HG02642 (cell line): ENCODE measurements at regions not wholly inside any gene's neighbourhood (a gene's known extent, or its start where the extent isn't known, plus 50 kb on each side); places are given as distances from the start of the nearest gene placed in this dataset.

Experiments
- ATAC-seq: cut with Tn5 transposase; IDR thresholded peaks from one replicate; pipeline ENCODE4 v1.9.1; 2021; ENCODE audit warnings: mild to moderate bottlenecking; ENCODE audit not compliant: unreplicated experiment, poor library complexity

DNA sequence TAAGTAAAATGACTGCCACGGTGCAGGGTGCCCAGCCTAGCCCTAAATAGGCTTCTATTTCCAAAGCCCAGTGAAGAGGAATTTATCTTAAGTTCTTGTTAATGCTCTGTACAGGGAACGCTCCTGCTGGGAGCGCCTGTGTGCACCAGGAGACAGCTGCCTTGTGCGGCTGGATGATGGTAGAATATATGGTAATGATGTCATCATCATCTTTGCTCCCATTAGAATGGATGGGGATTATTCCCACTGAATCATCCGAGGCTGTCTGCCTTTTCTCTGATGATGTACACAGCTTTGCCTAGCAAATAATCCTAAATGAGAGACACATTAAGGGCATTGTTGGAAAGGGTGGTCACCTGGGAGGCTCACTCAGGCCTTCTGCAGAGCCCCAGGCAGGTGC, 928.1 kb downstream of the CCSER2 start:
- ATAC-seq: no peak

- ATAC-seq: no peak
Measured at GRCh38 chr10:85259908-85260307, 931.5 kb downstream of the CCSER2 start.

DNA sequence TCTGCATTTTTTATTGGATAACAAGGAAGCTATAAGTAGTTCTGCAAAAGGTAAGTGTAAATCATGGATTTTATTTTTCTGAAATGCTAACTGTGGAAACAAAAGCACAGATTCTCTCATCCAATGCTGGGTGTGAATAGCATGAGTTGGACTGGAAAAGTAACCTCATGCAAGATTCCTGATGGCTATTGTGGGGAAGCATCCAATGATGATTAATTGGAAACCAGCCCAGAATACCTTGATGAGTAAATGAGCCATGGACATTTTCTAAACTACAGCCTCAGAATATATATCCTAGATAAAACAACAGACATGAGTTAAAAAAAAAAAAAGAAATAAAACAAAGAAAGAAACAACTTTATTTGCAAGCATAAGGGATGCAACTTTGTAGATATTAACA, 934.6 kb downstream of the CCSER2 start:
- no peak for ATAC-seq

GRCh38 chr10:85265121-85265520, 936.7 kb downstream of the CCSER2 start:
- ATAC-seq: no peak

DNA sequence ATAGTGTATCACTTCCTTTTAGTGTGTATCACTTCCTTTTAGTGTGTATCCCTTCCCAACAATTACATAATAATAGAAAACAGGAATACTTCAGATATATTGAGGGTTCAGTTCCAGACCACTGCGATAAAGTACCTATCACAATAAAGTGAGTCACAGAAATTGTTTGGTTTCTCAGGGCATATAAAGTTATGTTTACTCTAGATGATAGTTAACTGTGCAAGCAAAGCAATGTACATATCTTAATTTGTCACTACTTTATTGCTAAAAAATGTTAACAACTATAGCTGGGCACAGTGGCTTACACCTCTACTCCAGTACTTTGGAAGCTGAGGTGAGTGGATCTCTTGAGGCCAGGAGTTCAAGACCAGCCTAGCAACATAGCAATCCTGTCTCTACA, 938.4 kb downstream of the CCSER2 start:
- ATAC-seq: no peak

DNA sequence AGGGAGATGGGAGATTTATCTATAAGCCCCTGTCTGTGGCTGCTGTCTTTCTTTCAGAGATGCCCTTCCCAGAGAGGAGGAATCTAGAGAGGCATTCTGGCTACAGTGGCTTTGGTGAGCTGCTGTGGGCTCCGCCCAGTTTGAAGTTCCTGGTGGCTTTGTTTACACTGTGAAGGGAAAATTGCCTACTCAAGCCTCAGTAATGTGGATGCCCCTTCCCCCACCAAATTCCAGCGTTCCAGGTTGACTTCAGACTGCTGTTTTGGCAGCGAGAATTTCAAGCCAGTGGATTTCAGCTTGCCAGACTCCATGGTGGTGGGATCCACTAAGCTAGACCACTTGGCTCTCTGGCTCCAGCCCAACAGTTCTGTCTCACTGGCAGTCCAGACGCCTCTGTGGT, 951.6 kb downstream of the CCSER2 start:
- no peak for ATAC-seq

GRCh38 chr10:85284778-85285770, 956.7 kb downstream of the CCSER2 start:
- ATAC-seq: no peak

DNA sequence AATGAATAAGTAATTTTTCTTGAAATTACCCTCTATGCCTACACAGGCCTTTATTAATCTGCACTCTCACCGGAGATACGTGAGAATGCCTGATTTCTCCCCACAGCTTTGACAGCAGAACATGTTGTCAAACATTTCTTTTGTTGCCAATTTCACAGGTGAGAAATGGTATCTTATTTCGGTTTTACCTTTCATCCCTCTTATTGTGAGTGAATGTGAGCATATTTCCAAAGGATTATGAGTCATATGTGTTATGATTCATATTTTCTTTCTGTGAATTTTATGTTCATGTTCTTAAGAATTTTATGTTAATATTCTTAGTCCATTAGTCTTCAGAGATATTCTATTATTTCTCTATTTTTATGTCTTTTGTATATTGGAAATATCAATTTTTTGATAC, 965.1 kb downstream of the CCSER2 start:
- ATAC-seq: no peak

DNA sequence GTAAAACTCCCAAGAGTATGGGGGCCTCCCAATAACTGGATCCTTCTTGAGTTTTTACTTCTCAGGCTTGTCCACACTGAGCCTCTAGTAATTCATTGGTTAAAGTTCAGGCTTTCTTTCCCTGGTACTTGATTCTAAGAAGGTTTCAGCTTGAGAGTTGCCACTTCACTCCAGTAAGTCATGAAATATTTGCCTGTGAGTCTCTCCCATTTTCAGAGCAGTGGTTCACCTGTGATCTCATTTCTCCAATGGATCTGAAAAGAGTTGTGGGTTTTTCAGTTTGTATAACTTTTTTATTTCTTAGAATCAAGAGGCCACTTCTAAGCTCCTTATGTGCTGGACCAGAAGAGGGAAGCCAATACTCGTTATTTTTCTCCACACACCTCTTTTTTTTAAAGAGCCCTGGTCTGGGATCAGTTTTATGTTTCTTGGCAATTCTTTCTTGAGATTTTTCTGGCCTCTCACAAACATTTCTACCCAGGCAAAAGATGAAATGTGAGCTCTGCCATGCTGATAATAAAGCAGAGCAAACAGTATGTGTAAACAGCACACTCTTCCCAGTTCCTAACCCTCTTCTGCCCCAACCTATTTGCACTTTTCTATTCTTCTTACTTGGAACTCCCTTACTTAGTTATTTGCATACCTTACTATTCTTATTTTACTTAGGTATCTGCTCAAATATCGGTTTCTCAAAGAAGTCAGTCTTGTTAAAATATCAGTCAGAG, 983.4 kb downstream of the CCSER2 start:
- ATAC-seq: no peak

DNA sequence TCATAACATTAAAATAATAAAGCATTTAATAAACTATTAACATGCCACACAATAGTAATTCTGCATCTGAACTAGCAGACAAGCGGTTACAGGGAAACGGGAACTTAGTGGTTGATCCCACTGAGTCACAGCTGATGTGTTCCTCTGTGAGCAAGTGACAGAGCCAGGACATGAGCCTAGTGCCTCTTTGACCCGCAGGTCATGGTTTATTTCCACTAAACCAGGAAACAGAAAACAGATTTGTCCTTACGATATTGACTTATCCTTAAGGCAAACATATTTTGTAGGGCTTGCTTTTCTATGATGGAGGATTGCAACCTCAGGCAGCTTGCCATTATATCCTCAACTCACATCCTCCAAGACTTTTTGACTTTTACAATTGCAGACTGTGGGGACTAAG, 987.3 kb downstream of the CCSER2 start:
- ATAC-seq: no peak

DNA sequence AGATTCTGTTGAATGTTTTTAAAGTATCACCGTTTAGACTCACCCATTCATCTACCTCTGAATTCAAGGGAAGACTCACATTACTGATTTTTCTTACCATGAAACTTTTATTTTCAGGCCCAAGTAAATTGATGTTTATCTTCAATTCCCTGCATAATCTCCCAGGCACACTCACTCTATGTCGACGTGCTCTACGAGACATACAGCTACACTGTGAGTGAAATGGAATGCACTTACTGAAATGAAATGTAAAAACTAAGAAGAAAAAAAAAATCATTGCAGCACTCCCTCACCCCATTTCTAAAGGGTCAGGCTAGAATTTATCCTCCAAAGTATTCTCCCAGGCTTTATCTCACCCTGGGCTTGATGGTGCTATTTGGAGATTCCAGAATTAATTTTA, 987.9 kb downstream of the CCSER2 start:
- ATAC-seq: no peak

- no peak for ATAC-seq
Measured at GRCh38 chr10:85317827-85318226, 989.4 kb downstream of the CCSER2 start.

GRCh38 chr10:85318809-85319807, 990.7 kb downstream of the CCSER2 start:
- ATAC-seq: no peak

DNA sequence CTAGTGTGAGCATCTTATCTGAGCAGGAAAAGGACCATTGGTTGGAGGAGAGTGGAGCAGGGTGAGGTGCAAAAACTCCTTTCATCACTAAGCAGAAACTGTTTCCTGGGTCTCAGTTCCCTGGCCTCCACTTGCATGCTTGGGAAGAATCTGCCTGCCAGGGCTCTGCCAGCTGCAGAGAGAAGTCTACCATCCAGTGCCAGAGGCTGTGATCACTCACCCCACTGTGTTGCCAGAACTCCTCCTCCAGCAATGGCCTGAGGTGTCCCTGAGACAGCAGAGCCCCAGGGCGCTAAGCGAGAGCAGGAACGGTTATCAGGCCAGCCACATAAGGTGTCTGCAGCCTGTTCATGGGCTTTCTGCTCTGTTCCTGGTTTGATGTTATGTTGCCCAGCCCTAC, 991.4 kb downstream of the CCSER2 start:
- ATAC-seq: no peak

- no peak for ATAC-seq
Measured at GRCh38 chr10:85333594-85333993, 1005.2 kb downstream of the CCSER2 start.

DNA sequence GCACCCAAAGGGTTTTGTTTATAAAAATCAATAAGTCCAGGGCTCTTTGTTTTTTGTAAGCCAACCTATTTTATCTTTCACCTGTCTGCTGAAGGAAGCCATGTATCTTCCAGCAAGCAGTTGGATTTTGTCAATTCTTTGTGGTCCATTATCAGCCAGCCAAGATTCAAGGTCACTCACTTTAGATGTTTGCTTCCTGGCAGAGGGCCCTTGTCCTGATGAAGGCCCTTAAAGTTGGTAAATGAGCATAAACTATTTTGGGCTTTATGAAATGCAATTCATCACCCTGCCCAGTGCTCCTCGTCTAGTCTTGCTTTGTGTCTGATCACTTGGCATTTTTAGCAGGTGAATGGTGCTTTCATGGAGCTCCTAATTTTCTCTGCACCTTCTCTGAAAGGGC, 1004.2 kb downstream of the GRID1 start:
- no peak for ATAC-seq

- no peak for ATAC-seq
Measured at GRCh38 chr10:85377029-85377806, 989.4 kb downstream of the GRID1 start.

DNA sequence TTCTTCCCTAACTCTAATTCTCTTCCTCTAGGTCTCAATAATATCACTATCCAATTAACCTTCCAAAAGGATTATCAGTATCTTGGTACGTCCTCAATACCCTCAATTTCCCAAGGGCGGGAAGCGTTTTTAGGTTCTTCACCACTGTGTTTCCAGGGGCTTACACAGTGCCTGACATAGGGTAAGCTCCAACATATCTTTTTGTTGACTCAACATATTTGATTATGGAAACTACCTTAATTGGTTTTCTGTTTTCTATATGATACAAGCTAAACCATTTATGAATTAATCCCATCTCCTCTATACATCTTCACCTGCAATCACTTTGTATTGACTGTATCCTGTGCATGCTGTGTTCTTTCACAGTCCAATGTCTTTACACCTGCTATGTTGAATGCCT, 987.3 kb downstream of the GRID1 start:
- no peak for ATAC-seq

DNA sequence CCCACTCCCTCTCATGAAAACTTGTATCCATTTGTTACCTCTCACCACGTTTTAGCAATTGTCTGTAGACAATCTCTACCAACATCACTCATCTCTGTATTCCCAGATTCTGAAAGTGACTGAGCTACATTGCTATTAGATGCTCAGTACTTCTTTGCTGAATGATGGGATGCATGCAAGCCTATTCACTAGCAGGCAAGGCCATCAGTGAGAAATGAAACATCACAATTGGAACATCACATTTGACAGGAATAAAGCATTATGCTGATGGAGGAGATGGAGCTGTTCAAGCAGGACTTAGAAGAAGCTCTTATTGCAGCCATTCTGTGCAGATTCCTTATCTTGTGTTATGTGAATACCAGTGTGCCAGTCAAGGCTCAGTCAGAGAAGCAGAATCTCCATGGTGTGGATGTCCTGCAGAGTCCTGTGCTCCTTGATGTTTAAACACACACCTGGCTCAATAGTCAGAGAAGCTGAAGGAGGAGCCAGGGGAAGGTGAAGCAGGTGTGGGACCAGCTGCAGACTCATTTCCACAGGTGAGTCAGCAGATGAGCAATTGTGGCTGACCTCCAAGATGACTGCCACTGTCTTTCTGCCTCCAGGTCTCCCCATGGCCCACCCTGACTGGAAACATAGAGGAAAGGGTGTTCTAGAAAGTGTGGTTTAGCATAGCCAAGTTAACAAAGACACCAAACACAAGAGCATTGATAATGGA, 965.5 kb downstream of the GRID1 start:
- no peak for ATAC-seq
